ENCODE measurements at regions not wholly inside any gene's neighbourhood (a gene's known extent, or its start where the extent isn't known, plus 50 kb on each side); places are given as distances from the start of the nearest gene placed in this dataset.

GRCh38 chr9:89247431-89248353, 63.3 kb upstream of the CKS2 start:
- no peaks in the 10 kb centered on the region for H3K36me3 ChIP-seq (ENCODE audit: control insufficient read depth in 2 of 2, insufficient read depth in 2 of 2, low read length in 1 of 2)
- no peak overlapping the region for H2AFZ ChIP-seq (ENCODE audit: control insufficient read depth, low read depth, low read length)
- H3K27me3 ChIP-seq (replicated peaks in 1 of 2; ENCODE audit: control insufficient read depth in 2 of 2, insufficient read depth in 2 of 2, low read length in 1 of 2) = peaks cover 0 to 2% of the 10 kb centered on the region in 2 experiments; a peak in 1 of 4 replicates
- POLR2A ChIA-PET = no interaction called here
- H3K4me3 ChIP-seq = no peak overlapping the region
- no peaks in the 10 kb centered on the region for H3K79me2 ChIP-seq (ENCODE audit: control insufficient read depth, insufficient read depth, low read length)
- no peaks in the 10 kb centered on the region for H4K20me1 ChIP-seq (ENCODE audit: control insufficient read depth, insufficient read depth)
- H3K4me2 ChIP-seq (ENCODE audit: control insufficient read depth, insufficient read depth) = no peak overlapping the region
- TF ChIP-seq MLLT1 (IDR thresholded peaks at IDR 0.05) (no peak), MYC (IDR thresholded peaks at IDR 0.05; ENCODE audit: insufficient read depth, insufficient read length, insufficient replicate concordance, low read length, severe bottlenecking) (no peak), NR2C1 (IDR thresholded peaks at IDR 0.05) (no peak), EED (IDR thresholded peaks at IDR 0.05; ENCODE audit: low read depth) (no peak), MYB (IDR thresholded peaks at IDR 0.05; ENCODE audit: borderline replicate concordance, low read depth, low read length) (no peak), ELK1 (IDR thresholded peaks at IDR 0.05; ENCODE audit: low read depth, low read length) (no peak), SP1 (IDR thresholded peaks at IDR 0.05; ENCODE audit: low read depth, low read length) (no peak), ZNF687 (IDR thresholded peaks at IDR 0.05) (no peak), CEBPZ (IDR thresholded peaks at IDR 0.05; ENCODE audit: low read depth, low read length) (no peak), TCF12 (IDR thresholded peaks at IDR 0.05; ENCODE audit: low read depth, low read length) (no peak)
- FAIRE-seq (no peak), ATAC-seq (no peak), DNase-seq (ENCODE audit: low read depth, low spot score) (no peak)
- intact Hi-C loops (cut with micrococcal nuclease; ENCODE audit: unreplicated experiment) (no loop called here), in situ Hi-C loops (cut with MboI) (no loop called here)
- WGBS (ENCODE audit: insufficient coverage, insufficient replicate concordance, low lambda C conversion rate, missing lambda C conversion rate) = 31% methylated on average over 4 of the region's 4 CpGs
- CTCF ChIA-PET = interaction anchor here (0.6 kb wide), 1 partner anchor 591 kb away, joined by 4 read pairs; no protein-coding TSS in a partner anchor
- H3K4me1 ChIP-seq (ENCODE audit: control insufficient read depth, insufficient read depth, low read length) = no peaks in the 10 kb centered on the region
- RAD21 ChIA-PET (ENCODE audit: unreplicated experiment) = no interaction called here
- BruUV-seq (replicated peaks) = no TSS peak
- no peak overlapping the region for H3K27ac ChIP-seq (ENCODE audit: control insufficient read depth, insufficient read depth)
- no peaks in the 10 kb centered on the region for H3K9me3 ChIP-seq (replicated peaks; ENCODE audit: control insufficient read depth, insufficient read depth, low read length)
- H3K9ac ChIP-seq (ENCODE audit: control insufficient read depth, insufficient read depth, low read length) = no peak overlapping the region
- SMC1A ChIA-PET (ENCODE audit: uncharacterized antibody, unreplicated experiment) = no interaction called here

Measured in GM12878 (cell line).